AG08395 (cell line): ENCODE measurements at regions not wholly inside any gene's neighbourhood (a gene's known extent, or its start where the extent isn't known, plus 50 kb on each side); places are given as distances from the start of the nearest gene placed in this dataset.
A peak's percentile ranks its signal among the peaks of the same experiment; 100 is the strongest.

Experiments
- DNase-seq: peaks from one replicate; pipeline ENCODE4 v3.0.0; 2012; ENCODE audit warnings: mixed read lengths, low spot score

DNA sequence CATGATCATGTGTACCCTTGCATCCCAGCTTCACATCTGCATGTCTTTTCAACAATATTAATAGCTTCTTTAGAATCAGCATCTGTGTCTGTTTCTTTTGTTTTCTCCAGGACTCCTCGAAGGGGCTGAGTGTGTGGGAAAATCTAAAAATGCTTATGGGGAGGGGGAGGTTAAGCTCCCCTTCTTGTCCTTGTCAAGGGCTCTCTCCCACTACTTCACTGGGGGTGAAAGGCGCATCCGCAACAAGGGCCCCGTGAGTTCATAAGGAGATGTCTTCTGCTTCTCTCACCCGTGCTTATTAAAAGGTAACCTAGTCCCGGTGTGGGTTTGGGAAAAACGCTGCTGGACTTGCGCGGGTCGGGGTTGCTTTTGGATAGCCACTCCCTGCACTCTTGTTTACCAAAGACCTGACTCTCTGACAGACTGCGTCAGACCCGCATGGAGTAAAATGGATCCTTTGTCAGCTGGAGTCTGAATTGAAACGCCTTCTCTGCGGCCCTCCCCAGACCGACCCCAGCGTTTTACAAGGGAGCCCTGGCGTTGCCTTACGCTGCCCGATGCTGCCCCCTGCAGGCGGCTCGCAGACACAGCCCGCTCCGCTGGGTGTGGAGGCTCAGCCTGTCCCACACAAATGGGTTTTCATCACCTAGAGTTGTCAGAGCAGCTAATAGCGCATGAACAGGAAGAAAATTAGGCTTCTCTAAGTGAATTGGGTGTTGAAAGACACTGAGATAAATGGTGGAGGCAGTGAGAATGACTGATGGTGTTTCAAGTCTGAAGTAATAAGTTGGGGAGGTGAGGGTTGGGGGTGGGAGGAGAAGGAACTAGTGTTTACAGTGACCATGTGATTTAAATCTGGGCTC, 53.8 kb downstream of the IER5 start:
- DNase-seq: peak; percentile 89

DNA sequence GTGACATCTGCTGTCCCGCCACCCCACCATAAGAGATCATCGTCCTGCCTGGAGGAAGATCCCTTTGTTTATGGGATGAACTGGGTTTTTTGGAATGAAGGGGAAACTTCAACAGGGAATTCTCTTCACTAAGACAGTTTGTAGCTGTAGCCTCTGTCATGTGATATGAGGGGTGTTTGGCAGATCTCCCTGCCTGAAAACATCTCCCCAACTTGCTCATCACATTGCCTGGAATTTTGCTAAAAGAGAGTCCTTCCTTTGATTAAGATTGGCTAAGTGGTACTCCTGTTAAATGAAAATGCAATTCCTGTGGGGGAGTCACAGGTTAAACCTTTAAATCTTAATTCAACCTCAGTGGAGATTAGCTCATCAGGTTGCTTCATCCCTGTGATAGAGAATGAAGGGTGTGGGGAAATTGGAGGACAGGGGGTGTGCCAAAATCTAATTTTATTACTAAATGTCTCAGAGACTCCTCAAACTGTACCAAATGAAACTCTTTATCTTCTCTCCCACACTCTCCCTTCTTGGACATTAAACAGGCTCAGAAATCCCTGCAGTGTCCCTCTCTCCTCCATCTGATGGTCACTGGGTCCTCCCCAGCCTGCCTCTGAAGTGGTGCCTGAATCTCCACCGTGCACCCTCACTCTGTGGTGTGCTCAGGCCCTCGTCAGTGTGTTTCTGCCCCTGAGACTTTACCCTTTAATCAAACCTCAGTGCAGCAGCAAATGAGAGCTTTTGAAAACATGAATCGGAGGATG, 54.8 kb downstream of the IER5 start:
- no peak for DNase-seq

DNA sequence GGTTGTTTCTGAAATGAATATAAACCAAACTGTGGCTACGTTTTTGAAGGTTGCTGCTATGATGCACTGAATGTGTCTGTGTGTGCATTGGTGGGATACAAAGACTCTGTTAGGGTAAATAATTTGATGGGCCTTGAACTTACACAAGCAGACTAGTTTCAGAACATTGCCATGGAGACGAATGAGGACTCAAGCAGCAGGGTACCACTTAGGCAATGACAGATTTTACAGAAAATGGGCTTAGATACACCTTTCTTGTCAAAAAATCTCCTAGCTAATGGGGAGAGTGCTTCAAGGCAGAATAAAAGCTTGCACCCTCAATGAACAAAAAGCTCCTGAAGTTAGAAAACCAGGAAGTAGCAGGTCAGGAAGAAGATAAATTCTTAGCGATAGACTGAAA, 55.7 kb downstream of the IER5 start:
- DNase-seq: no peak

DNA sequence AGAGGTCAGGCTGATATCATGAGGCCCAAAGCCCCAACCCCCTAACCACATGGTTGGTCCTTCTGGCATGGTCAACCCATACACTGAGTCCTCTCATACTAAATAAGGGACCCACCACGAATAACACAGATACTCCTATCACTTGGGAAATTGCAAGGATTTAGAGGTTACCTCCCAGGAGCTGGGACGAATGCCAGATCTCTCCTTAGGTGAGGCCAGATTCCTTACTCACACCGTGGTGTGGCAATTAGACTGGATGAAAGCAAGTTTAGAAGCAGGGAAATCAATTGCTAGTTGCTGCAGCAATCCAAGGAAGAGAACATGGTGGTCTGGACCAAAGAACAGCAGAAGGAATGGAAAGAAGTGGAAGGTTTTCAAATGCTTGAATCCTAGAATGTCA, 60.1 kb downstream of the IER5 start:
- no peak for DNase-seq

DNA sequence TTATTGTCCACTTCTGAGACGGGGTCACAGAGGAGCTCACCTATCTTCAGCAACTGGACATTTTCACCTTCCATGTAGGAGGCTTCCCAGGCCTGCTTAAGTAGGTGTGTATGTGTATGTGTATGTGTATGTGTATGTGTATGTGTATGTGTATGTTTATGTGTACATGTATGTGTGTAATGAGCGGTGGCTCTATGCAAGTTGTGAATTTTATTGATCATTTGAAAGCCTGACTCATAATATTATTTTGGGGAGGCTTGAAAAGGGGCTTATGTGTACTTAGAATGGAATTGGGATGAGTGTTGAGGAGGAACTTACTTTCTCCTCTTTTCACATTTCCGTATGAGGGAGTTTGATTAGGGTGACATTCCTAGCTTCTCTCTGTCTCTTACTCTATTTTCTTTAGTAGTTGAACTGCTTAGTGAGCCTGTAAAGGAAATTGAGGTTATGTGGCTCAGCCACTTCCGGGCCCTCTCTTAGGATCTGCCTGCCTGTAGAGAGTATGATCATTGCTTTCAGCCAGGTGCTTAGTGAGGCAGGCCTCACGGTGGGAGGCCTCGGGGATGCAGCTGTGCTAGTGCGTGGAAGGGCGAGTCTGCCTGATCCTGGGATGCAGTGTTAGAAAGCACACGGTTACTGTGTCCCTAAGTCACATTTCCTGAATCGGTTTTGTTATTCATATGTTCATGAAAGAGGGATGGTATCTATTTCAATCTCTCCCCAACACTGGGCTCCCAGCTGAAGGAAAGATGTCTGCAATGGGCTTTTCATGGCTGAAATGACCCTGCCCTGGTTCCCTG, 61.0 kb downstream of the IER5 start:
- no peak for DNase-seq

DNA sequence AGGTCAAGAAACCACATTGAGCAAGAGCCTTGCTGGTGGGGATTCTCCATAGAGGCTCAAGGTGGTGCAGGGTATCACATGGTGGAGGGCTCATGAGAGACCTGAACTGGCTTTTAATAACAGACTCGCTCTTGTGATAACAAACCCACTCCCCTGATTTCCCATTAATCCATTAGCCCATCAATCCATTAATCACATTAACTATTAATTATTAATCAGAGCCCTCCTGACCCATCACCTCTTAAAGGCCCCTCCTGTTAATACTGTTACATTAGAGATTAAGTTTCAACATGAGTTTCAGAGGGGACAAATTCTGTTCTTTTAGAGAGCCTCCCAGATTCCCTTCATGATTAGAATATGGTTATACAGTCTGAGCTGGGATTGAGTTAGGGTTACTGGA, 61.8 kb downstream of the IER5 start:
- DNase-seq: no peak

DNA sequence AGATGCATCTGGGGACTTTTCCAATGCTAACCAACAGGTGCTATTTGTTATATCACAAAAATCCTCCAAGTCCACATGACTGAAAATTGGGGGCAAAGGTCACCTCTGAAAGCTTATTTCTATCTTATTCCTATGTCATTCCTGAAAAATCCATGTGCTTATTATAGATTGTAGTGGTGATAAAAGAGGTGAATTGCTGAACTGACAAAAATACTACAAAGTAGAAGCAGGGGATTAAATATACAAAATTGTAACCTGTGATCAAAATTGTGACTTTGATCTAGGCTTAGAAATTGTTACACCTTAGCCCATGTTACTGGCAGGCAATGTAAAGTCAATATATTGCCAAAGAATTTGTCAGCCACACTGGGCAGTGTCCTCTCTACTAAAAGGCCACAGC, 62.3 kb downstream of the IER5 start:
- DNase-seq: no peak

DNA sequence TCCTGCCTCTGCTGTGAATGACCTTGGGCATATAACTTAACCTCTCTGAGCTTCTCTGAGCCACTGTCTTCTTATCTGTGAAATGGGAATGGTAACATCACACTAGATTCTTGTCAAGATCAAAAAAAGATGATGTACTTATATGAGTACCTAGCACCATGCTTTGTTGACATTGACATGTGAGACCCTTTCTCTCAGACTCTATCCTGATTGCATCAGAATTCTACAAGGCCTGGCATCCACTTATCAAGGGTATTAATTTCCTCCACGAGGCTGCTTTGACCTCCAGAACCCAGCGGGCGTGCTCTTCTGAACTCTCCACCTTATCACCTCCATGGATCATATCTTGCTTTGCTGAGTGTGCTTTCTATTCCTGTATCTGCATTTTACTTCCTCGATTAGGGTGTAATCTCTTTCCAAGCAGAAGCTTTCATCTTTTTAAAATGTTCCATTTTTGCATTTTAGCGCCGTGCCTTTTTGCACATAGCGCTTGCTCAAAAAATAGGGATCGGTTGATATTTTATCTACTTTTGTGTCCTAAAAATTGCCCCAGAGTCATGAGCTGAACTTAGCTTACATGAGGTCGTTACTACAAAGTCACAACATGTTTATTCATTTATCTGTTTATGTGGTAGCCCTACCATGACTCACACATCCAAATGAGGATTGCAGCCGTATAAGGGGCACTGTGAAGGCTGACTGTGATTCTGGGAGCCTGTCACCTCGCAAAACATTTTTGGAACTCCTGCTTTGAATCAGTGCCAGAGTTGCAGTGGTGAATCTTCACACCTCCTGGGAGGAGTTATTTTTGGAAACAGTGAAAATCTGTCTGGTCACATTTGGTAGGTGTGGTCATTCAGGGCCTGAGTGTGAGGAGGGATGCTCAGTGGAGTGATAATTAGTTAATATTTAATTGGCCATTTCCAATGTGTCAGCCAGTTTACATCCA, 63.2 kb downstream of the IER5 start:
- peak; percentile 75 for DNase-seq

DNA sequence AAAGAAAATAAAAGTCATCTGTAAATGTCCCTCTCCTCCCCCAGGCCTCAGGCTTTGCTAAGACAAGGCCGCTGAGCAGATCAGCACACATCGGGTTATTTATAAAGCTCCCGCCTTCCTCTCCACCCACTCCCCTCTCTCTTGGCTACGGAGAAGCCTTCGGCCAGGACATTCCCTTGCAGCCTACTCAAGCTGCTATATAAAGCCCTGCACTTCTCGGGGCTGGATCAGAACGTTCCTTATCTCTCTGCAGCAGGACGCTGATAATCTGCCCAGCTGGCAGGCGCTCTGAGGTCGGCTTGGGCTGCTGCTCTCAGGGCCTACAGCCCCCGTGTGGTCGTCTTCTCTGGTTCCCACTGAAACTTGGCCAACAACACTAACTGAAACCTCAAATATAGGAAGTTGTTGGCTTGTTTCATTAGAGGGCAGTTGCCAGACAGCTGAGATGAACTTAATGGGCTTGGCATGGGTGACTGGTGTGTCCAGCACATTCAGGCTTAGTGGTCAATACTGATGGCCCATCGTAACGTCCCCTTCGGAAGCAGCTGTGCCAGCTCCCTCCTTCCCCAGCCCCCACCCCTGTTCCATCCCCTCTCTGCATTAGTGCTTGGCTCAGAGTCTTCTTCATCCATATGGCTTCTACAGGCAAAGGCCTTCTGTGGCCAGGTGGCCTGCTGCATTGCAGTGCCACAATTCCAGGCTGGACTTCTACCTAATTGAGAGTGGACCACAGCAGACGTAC, 64.6 kb downstream of the IER5 start:
- DNase-seq: peak; percentile 38

DNA sequence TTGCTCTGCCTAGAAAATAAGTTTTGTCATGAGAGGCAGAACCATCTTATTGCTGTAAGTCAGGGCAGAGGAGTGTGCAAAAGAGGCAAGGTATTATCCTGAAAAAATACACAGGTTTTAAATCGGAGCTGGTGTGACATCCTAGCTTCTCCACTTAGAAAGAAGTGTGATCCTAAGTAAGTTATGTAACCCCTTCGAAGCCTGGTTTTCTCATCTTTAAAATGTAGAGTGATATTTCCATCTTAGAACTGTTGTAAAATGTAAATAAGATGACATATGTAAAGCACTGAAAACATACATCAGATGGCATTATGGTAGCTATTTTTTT, 65.1 kb downstream of the IER5 start:
- no peak for DNase-seq

DNA sequence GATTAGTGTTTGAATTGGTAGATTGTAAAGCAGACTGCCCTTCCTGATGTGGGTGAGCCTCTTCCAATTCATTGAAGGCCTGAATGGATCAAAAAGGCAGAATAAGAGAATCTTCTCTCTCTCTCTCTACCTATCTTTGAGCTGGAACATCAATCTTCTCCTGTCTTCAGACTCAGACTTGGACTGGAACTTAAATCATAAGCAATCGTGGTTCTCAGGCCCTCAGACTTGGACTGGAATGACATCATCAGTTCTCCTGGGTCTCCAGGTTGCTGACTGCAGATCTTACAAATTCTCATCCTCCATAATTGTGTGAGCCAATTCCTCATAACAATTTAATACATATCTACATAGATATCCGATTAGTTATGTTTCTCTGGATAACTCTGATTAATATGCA, 66.8 kb downstream of the IER5 start:
- no peak for DNase-seq

DNA sequence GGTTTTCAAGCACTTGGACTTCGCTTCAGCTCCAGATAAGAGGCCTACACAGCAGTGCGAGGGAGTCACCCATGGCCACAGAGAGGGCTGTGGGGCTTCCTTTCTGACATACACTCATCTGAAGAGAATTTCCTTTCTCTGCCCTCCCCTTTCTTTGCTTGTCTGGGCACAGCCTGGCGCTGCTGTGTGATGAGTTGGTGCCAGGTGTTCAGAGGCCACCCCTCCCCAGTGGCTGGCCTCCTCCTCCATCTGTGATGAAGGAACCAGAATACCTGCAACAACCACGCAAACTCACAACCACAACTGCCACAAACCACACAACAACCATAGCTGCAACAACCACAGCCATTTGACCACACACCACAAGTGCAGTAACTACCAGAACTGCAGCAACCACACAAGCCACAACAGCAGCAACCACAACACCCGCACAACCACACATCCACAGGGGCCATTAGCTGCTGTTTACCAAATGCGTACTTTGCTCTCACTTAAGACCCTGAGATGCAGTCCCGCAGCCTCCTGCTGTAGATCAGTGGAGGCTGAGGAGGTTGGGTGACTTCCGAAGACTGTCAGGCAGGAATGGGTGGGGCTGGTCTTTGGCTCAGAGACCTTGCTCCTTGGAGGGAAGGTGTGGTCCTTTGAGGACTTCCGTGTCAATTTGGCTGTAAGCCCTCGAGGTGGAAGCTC, 71.1 kb downstream of the IER5 start:
- peak; percentile 25 for DNase-seq

DNA sequence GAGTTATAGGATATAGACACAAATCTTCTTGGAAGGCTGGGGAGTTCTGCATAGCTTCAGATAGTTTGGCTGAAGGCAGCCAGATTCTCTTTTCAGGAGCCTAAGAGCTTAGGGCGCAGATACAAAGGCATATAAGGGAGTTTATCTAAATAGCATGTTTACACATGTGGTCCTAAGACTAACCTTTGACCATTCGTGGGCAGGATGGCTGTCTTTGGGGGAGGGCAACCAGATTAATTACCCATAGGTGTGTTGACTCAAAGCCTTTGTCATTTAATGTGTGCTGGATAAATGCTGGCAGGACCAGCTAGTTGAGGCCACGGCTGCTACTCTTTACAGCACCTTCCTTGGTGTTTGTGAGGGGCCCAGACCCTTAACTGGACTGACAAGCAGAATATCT, 71.8 kb downstream of the IER5 start:
- DNase-seq: no peak

DNA sequence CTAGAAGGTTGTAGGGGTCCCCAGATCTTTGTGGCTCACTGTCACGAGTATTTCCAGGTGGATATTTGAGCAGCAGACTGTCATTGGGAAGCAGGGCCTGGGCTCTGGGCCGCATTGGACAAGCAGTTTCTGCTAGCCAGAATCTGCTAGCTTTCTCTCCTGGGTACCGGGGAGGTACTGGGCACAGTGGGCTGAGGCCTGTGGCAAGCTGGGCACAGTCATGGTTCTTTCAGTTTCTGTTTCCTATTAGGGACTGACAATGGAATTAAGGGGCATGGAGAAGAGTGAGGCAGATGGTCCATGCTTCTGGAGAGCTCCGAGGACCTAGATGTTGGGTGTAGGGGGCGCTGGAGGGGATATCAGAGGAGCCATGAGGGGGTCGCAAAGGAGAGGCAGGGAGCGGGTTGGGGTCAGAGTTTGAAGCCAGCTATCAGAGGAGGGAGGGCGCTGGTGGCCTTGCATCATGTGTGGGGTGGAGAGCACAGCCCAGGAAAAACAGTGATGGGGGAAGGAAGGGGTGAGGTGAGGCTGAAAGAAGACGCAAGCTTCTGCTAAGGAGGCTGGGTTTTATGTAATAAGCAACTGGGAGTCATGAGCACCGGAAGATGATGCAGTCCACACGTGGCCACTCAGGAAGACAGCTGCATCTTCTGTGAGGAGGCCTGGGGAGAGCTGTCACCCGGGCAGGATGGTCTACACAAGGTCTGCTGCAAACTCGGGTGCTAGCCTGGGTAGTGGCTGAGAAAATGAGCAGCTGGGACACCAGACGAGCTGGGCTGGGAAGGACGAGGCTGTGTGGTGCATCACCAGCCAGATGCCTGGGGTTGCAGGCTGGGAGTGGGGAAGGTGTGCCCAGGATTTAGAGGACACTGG, 72.7 kb downstream of the IER5 start:
- no peak for DNase-seq

DNA sequence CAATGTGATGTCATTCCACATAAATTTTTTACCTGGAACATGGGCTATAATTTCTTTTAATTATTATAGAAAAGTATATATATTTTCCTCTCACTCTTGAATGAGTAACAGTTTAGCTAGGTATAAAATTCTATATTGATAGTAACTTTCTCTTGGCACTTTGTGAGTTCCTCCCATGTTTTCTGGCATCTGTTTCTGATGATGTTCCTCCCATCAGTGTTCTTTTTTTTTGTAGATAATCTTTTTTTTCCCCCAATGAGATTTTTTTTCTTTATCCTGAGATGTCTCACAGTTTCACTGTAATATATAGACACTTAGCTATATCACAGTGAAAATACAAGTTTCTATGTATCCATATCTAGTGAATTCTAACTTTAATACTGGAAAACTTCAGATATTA, 75.2 kb downstream of the IER5 start:
- no peak for DNase-seq

DNA sequence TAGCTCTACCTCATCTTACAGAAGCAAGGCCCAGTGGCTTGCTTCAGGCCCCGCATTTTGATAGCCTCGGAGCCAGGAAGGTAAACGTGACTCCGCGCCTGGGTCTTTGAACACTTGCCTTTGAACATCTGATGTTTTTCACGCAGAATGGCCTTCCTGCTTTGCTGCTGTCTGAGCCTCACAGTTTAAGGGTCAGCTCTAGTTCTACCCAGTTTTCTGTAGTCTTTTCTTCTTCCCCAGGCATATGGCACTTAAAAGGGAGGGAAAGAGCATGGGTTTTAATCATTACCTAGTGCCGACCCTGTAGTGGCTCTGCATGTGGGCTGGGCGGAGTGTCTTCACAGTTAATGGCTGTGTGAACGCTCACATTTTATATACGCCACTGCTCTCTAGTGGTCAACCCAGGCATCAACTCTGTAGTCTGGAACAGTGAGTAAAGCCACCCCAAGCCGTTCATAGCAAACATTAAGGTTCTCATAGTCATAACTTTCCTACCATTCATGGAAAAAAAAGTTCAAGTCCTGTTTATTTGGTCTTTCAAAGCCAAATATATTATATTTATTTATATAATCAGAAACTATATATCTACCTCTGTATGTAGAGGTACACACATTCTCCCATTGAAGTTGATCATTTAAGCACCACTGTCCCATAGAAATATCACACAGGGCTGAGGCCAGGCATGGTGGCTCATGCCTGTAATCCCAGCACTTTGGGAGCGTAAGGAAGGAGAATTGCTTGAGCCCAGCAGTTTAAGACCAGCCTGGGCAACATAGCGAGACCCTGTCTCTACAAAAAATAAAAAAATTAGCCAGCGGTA, 78.1 kb downstream of the IER5 start:
- peak; percentile 86 for DNase-seq

DNA sequence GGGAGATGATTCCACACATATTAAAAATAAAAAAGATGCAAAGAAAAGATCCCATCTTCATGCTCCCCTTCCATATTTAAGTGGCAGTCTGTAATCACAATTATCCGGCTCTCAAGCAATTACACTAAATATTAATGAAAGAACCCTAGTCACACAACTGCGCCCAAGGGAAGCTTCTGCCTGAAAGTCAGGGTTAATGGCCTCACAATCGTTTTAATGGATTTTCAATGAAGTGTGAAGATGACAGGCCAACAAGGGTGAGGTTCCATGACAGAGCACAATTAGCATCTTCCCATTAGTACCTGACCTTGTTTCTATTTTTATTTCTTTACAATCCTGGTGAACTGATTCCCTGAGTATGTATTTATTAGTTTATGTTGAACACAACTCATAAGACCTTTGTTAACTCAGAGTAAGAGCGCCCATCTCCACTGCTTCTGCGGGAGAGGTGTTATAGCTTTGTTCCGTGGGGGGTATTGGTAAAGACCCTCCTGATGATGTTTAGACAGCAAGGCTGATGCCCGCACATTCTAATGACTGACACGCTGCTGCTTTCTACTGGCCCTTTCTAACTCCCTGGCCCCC, 80.9 kb downstream of the IER5 start:
- no peak for DNase-seq

DNA sequence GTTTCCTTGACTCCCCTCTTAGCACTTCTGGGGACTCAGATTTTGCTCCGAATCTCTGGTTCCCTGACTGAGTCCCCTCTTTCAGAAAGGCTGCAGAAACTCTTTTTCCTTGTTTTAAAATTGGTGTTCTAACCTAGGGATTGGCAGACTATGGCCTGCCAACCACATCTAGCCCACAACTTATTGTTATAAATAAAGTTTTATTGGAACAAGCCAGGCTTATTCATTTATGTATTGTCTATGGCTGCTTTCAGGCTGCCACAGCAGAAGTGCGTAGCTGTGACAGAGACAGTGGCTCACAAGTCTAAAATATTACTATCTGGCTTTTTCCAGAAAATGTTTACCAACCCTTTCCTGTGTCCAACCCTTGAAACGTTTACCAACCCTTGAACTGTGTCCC, 81.7 kb downstream of the IER5 start:
- no peak for DNase-seq
